ENCODE measurements at regions not wholly inside any gene's neighbourhood (a gene's known extent, or its start where the extent isn't known, plus 50 kb on each side); places are given as distances from the start of the nearest gene placed in this dataset.
"Not testable (repeated sequence)": the region's sequence is repeated elsewhere in the genome, so short reads cannot be mapped to it uniquely, and the experiment has no call there.

GRCh38 chr9:85298499-85298898 lies 443.3 kb downstream of the AGTPBP1 start:
- Histone ChIP-seq H3K36me3 (ENCODE audit: control insufficient read depth in 4 of 4, insufficient read depth in 3 of 4, low read depth in 1 of 4, low read length in 3 of 4) (no peaks in the 10 kb centered on the region), H3K9ac (ENCODE audit: low read depth in 1 of 2, low read length in 2 of 2) (no peak overlapping the region), H3K4me3 (ENCODE audit: low read depth in 1 of 3, low read length in 3 of 3) (no peak overlapping the region), H3K27ac (ENCODE audit: low read depth in 1 of 2, low read length in 2 of 2) (no peak overlapping the region), H3K4me1 (ENCODE audit: control insufficient read depth in 4 of 4, insufficient read depth in 4 of 4, low read length in 3 of 4) (no peaks in the 10 kb centered on the region), H3K9me3 (ENCODE audit: control insufficient read depth in 4 of 4, low read length in 3 of 4) (peaks cover 0 to 7% (median 1%) of the 10 kb centered on the region in 4 donors), H3K27me3 (ENCODE audit: control insufficient read depth in 4 of 4, insufficient read depth in 4 of 4, low read length in 3 of 4) (no peaks in the 10 kb centered on the region)
- no peak for DNase-seq (ENCODE audit: low spot score)
- TF ChIP-seq ATF3 (IDR thresholded peaks at IDR 0.05) (no peak), GABPA (IDR thresholded peaks at IDR 0.05 in 1 of 2, conservative IDR thresholded peaks at IDR 0.05 in 1 of 2) (no peak), EGR1 (IDR thresholded peaks at IDR 0.05; ENCODE audit: low read depth in 2 of 2) (no peak), RAD21 (IDR thresholded peaks at IDR 0.05) (no peak), MAX (IDR thresholded peaks at IDR 0.05) (no peak), HNF4G (IDR thresholded peaks at IDR 0.05) (no peak), TAF1 (conservative IDR thresholded peaks at IDR 0.05) (no peak), NR2F2 (IDR thresholded peaks at IDR 0.05) (no peak), FOXA2 (IDR thresholded peaks at IDR 0.05) (no peak), FOXA1 (IDR thresholded peaks at IDR 0.05) (no peak), ZBTB33 (IDR thresholded peaks at IDR 0.05) (no peak), REST (IDR thresholded peaks at IDR 0.05) (no peak)
- WGBS: 64% methylated on average over 4 of the region's 4 CpGs

GRCh38 chr9:85295244-85295643 lies 446.5 kb downstream of the AGTPBP1 start:
- WGBS: 78% methylated on average over 5 of the region's 5 CpGs
- H3K27me3 ChIP-seq (ENCODE audit: control insufficient read depth in 4 of 4, insufficient read depth in 4 of 4, low read length in 3 of 4); H3K36me3 ChIP-seq (ENCODE audit: control insufficient read depth in 4 of 4, insufficient read depth in 3 of 4, low read depth in 1 of 4, low read length in 3 of 4); H3K4me1 ChIP-seq (ENCODE audit: control insufficient read depth in 4 of 4, insufficient read depth in 4 of 4, low read length in 3 of 4); H3K9ac ChIP-seq (ENCODE audit: low read depth in 1 of 2, low read length in 2 of 2); H3K27ac ChIP-seq (ENCODE audit: low read depth in 1 of 2, low read length in 2 of 2); DNase-seq (ENCODE audit: low spot score); H3K9me3 ChIP-seq (ENCODE audit: control insufficient read depth in 4 of 4, low read length in 3 of 4); H3K4me3 ChIP-seq (ENCODE audit: low read depth in 1 of 3, low read length in 3 of 3): not testable (repeated sequence)

GRCh38 chr9:85292261-85292660 lies 449.5 kb downstream of the AGTPBP1 start:
- Histone ChIP-seq H3K27me3 (ENCODE audit: control insufficient read depth in 4 of 4, insufficient read depth in 4 of 4, low read length in 3 of 4) (no peaks in the 10 kb centered on the region), H3K9me3 (ENCODE audit: control insufficient read depth in 4 of 4, low read length in 3 of 4) (no peaks in the 10 kb centered on the region), H3K9ac (ENCODE audit: low read depth in 1 of 2, low read length in 2 of 2) (no peak overlapping the region), H3K4me1 (ENCODE audit: control insufficient read depth in 4 of 4, insufficient read depth in 4 of 4, low read length in 3 of 4) (no peaks in the 10 kb centered on the region), H3K27ac (ENCODE audit: low read depth in 1 of 2, low read length in 2 of 2) (no peak overlapping the region), H3K36me3 (ENCODE audit: control insufficient read depth in 4 of 4, insufficient read depth in 3 of 4, low read depth in 1 of 4, low read length in 3 of 4) (no peaks in the 10 kb centered on the region), H3K4me3 (ENCODE audit: low read depth in 1 of 3, low read length in 3 of 3) (no peak overlapping the region)
- TF ChIP-seq EGR1 (IDR thresholded peaks at IDR 0.05; ENCODE audit: low read depth in 2 of 2): no peak
- TF ChIP-seq RXRA (IDR thresholded peaks at IDR 0.05): no peak
- TF ChIP-seq GABPA (IDR thresholded peaks at IDR 0.05 in 1 of 2, conservative IDR thresholded peaks at IDR 0.05 in 1 of 2): no peak
- TF ChIP-seq ATF3 (IDR thresholded peaks at IDR 0.05): no peak
- TF ChIP-seq TAF1 (conservative IDR thresholded peaks at IDR 0.05): no peak
- no peak for DNase-seq (ENCODE audit: low spot score)
- 49% methylated on average over 4 of the region's 4 CpGs for WGBS
